ENCODE measurements at regions not wholly inside any gene's neighbourhood (a gene's known extent, or its start where the extent isn't known, plus 50 kb on each side); places are given as distances from the start of the nearest gene placed in this dataset.

- no peak overlapping the region for H3K4me3 ChIP-seq (replicated peaks in 1 of 2; ENCODE audit: low read depth in 2 of 2, low read length in 2 of 2)
- TF ChIP-seq CTCF (IDR thresholded peaks at IDR 0.05; ENCODE audit: low read depth, low read length), result no peak
- no peak for DNase-seq (ENCODE audit: low read depth in 2 of 2)
Observed at GRCh38 chr3:193754719-193755118, 161.7 kb downstream of the OPA1 start.

DNA sequence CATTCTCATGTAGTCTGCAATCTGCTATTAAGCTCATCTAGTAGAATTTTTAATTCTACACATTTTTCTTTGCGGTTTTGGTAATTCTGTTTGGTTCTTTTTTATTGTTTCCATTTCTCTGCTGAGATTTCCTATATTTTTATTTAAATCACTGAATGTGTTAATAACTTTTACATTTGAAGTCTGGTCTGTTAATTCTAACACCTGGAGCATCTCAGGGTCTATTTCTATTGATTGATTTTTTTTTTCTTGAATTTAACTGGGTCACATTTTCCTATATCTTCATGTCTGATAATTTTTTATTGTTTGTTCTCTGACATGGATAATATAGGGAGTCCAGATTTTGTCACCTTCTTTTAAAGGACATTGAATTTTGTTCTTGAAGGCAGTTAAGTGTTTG is 163.5 kb downstream of the OPA1 start:
- no peak for TF ChIP-seq CTCF (IDR thresholded peaks at IDR 0.05; ENCODE audit: low read depth, low read length)
- DNase-seq (ENCODE audit: low read depth in 2 of 2), result no peak
- no peak overlapping the region for H3K4me3 ChIP-seq (replicated peaks in 1 of 2; ENCODE audit: low read depth in 2 of 2, low read length in 2 of 2)

DNA sequence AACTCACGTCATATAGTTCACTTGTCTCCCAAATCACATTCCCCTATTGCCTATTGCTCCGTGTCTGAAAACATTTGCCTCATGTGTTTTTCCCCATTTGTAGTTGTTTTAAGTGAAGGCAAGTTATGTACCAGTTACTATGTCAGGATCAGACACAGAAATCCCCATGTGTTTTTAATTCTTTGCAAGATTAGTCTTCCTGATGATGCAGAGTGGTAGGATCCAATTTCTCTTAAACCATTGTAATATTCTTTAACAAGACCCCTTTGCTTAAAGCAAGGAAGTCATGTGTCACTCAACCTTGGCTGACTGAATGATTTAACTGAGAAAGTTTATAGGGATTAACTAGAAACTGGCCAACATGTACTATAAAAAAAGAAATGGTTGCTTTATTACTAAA is 164.4 kb downstream of the OPA1 start:
- DNase-seq (ENCODE audit: low read depth in 2 of 2), result no peak
- TF ChIP-seq CTCF (IDR thresholded peaks at IDR 0.05; ENCODE audit: low read depth, low read length), result no peak

GRCh38 chr3:193761969-193762368 is 169.0 kb downstream of the OPA1 start:
- H3K4me3 ChIP-seq (replicated peaks in 1 of 2; ENCODE audit: low read depth in 2 of 2, low read length in 2 of 2), result no peak overlapping the region
- no peak for TF ChIP-seq CTCF (IDR thresholded peaks at IDR 0.05; ENCODE audit: low read depth, low read length)
- DNase-seq (ENCODE audit: low read depth in 2 of 2), result no peak

More for the DNA sequence above, 164.4 kb downstream of the OPA1 start:
- H3K4me3 ChIP-seq (replicated peaks in 1 of 2; ENCODE audit: low read depth in 2 of 2, low read length in 2 of 2), result no peak overlapping the region

- no peak for TF ChIP-seq CTCF (IDR thresholded peaks at IDR 0.05; ENCODE audit: low read depth, low read length)
- no peak for DNase-seq (ENCODE audit: low read depth in 2 of 2)
- no peak overlapping the region for H3K4me3 ChIP-seq (replicated peaks in 1 of 2; ENCODE audit: low read depth in 2 of 2, low read length in 2 of 2)
Observed at GRCh38 chr3:193762657-193763056, 169.6 kb downstream of the OPA1 start.

GRCh38 chr3:193764959-193765358 is 172.0 kb downstream of the OPA1 start:
- TF ChIP-seq CTCF (IDR thresholded peaks at IDR 0.05; ENCODE audit: low read depth, low read length), result no peak
- no peak overlapping the region for H3K4me3 ChIP-seq (replicated peaks in 1 of 2; ENCODE audit: low read depth in 2 of 2, low read length in 2 of 2)
- no peak for DNase-seq (ENCODE audit: low read depth in 2 of 2)

DNA sequence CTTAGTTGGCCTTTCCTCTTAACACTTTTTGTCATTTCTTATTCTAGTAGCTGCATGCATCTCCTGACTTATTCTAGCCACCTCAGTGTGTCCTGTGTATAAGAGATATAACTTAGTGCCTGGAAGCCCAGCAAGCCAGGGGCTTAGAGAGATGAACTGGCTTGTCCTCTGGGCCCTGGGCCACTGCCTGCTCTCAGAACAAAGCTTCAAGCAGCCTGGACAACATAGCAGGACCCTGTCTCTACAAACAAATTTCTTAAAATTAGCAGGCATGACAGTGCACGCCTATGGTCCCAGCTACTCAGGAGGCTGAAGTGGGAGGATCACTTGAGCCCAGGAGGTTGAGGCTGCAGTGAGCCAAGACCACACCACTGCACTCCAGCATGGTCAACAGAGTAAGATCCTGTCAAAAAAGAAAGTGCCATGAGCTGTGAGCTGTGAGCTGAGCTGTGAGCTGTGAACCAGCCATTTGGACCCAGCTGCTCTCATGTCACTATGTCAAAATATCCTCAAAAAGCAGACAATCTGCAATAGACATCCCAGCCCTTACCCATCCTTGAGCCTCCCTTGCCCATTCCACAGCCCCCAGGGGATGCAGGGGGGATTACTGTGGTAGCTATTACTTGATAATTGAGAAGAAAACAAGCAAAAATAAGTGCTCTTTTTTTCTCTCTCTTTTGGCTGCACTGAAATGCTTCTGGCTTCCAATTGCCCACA is 174.5 kb downstream of the OPA1 start:
- TF ChIP-seq CTCF (IDR thresholded peaks at IDR 0.05; ENCODE audit: low read depth, low read length), result no peak
- DNase-seq (ENCODE audit: low read depth in 2 of 2), result no peak

More for the DNA sequence above, 174.5 kb downstream of the OPA1 start:
- H3K4me3 ChIP-seq (replicated peaks in 1 of 2; ENCODE audit: low read depth in 2 of 2, low read length in 2 of 2), result no peak overlapping the region
